HG02884 (cell line): ENCODE measurements at regions not wholly inside any gene's neighbourhood (a gene's known extent, or its start where the extent isn't known, plus 50 kb on each side); places are given as distances from the start of the nearest gene placed in this dataset.

ENCODE experiments used
- ATAC-seq: cut with Tn5 transposase; IDR thresholded peaks from one replicate; pipeline ENCODE4 v1.9.1; 2021; ENCODE audit warnings: mild to moderate bottlenecking, moderate library complexity; ENCODE audit not compliant: unreplicated experiment

- no peak for ATAC-seq
Observed at GRCh38 chr5:124839371-124839998, 93.0 kb upstream of the ZNF608 start.

- no peak for ATAC-seq
Observed at GRCh38 chr5:124841829-124842712, 95.6 kb upstream of the ZNF608 start.

- ATAC-seq = no peak
Observed at GRCh38 chr5:124842725-124843595, 96.5 kb upstream of the ZNF608 start.

- ATAC-seq = no peak
Observed at GRCh38 chr5:124843596-124843899, 97.1 kb upstream of the ZNF608 start.

- ATAC-seq = no peak
Observed at GRCh38 chr5:124844371-124844920, 98.0 kb upstream of the ZNF608 start.

- ATAC-seq = no peak
Observed at GRCh38 chr5:124847907-124848306, 101.5 kb upstream of the ZNF608 start.

- no peak for ATAC-seq
Observed at GRCh38 chr5:124849774-124850173, 103.3 kb upstream of the ZNF608 start.

GRCh38 chr5:124856726-124857125 is 110.3 kb upstream of the ZNF608 start:
- ATAC-seq = no peak

GRCh38 chr5:124858612-124859011 is 112.2 kb upstream of the ZNF608 start:
- ATAC-seq = no peak

- no peak for ATAC-seq
Observed at GRCh38 chr5:124859027-124859426, 112.6 kb upstream of the ZNF608 start.

- ATAC-seq = no peak
Observed at GRCh38 chr5:124859556-124860290, 113.3 kb upstream of the ZNF608 start.

GRCh38 chr5:124860291-124860655 is 113.8 kb upstream of the ZNF608 start:
- no peak for ATAC-seq

- no peak for ATAC-seq
Observed at GRCh38 chr5:124865066-124865465, 118.6 kb upstream of the ZNF608 start.

GRCh38 chr5:124865603-124866354 is 119.3 kb upstream of the ZNF608 start:
- ATAC-seq = no peak

- ATAC-seq = no peak
Observed at GRCh38 chr5:124866355-124867136, 120.1 kb upstream of the ZNF608 start.

GRCh38 chr5:124867137-124867704 is 120.8 kb upstream of the ZNF608 start:
- ATAC-seq = no peak

- no peak for ATAC-seq
Observed at GRCh38 chr5:124868676-124869075, 122.2 kb upstream of the ZNF608 start.

GRCh38 chr5:124869426-124870033 is 123.1 kb upstream of the ZNF608 start:
- ATAC-seq = no peak
